ENCODE measurements at regions not wholly inside any gene's neighbourhood (a gene's known extent, or its start where the extent isn't known, plus 50 kb on each side); places are given as distances from the start of the nearest gene placed in this dataset.

DNA sequence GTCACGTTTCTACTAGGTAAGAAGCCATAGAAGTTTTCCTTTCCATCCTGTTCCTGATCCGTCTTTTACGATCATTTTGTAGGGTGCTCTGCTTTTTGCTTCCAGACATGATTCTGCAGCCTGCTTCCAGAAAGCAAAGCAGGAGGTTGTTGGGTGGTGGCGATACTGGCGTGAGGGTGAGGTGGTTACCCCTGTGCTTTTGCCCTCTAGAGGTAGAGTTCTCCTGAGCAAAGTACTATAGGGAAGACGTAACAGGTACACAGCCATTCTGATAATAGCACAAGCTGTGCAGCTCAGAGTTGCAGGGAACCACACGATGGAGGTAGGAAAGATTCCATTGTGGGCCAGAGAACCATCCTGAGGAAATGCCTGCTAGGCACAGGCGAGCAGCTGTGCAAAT is 186.0 kb downstream of the PAH start:
- DNase-seq: no peak
- H3K9me3 ChIP-seq: no peaks in the 10 kb centered on the region
- H3K36me3 ChIP-seq: no peaks in the 10 kb centered on the region
- TF ChIP-seq, protein P1, sequence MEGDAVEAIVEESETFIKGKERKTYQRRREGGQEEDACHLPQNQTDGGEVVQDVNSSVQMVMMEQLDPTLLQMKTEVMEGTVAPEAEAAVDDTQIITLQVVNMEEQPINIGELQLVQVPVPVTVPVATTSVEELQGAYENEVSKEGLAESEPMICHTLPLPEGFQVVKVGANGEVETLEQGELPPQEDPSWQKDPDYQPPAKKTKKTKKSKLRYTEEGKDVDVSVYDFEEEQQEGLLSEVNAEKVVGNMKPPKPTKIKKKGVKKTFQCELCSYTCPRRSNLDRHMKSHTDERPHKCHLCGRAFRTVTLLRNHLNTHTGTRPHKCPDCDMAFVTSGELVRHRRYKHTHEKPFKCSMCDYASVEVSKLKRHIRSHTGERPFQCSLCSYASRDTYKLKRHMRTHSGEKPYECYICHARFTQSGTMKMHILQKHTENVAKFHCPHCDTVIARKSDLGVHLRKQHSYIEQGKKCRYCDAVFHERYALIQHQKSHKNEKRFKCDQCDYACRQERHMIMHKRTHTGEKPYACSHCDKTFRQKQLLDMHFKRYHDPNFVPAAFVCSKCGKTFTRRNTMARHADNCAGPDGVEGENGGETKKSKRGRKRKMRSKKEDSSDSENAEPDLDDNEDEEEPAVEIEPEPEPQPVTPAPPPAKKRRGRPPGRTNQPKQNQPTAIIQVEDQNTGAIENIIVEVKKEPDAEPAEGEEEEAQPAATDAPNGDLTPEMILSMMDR (IDR thresholded peaks at IDR 0.05): no peak
- ATAC-seq: no peak
- H3K4me3 ChIP-seq: no peak overlapping the region
- H3K27ac ChIP-seq: no peak overlapping the region
- intact Hi-C loops (cut with DNase I): no loop called here
- H3K27me3 ChIP-seq (ENCODE audit: low read depth): no peaks in the 10 kb centered on the region
- no peaks in the 10 kb centered on the region for H3K4me1 ChIP-seq

DNA sequence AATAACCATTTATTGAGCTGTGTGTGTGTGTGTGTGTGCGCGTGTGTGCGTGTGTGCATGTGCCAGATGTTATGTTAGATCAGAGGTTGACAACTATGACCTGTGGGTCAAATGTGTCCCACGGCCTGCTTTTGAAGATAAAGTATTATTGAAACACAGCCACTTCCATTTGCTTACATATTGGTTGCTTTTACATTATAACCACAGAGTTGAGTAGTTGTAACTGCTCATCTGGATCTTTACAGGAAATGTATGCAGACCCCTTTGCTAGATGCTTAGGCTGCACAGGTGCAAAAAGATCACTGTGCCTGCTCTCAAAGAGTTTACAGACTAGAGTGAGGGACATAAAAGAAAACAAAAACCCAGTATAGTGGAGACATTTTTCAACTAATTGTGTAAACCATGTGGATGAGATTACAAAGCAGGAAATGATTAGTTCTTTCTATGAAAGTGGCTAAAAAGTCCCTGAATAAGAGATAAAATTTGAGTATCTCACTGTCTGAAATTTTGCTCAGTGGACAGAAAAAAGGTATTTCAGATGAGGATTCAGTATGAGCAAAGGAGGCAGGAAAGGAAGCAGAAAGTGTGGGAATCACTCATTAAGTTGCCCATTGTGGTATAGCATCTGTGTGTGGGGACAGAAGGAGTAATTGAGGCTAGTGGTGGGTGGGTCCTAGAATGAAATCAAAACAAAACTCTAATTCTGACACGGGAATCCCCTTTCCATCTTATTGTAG is 188.4 kb downstream of the PAH start:
- TF ChIP-seq, protein P1 (IDR thresholded peaks at IDR 0.05): no peak
- no peak for ATAC-seq

DNA sequence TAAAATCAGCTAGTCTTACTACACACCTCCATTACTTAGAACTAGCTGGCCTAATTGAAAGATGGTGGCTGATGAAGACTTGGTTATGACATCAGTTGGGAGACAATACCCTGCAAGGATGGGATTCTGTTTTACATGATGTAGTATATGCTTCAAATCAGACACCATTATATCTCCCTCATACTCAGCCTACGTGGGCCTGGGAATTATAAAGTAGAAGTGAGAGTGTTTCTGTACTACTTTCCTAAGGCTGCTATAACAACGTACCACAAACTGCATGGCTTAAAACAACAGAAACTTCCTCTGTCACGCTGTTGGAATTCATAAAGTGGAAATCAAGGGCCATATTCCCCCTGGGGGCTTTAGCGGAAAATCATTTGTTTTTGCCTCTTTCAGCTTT is 190.4 kb downstream of the PAH start:
- H3K9me3 ChIP-seq: no peaks in the 10 kb centered on the region
- no peak overlapping the region for H3K4me3 ChIP-seq
- DNase-seq (no peak), ATAC-seq (no peak)
- H3K27me3 ChIP-seq (ENCODE audit: low read depth): no peaks in the 10 kb centered on the region
- no peaks in the 10 kb centered on the region for H3K4me1 ChIP-seq
- intact Hi-C loops (cut with DNase I): no loop called here
- TF ChIP-seq, protein P1 (IDR thresholded peaks at IDR 0.05): no peak
- H3K36me3 ChIP-seq: no peaks in the 10 kb centered on the region
- H3K27ac ChIP-seq: no peak overlapping the region

More for the DNA sequence above, 188.4 kb downstream of the PAH start:
- intact Hi-C loops (cut with DNase I): no loop called here
- H3K36me3 ChIP-seq: no peaks in the 10 kb centered on the region
- no peak for DNase-seq
- no peaks in the 10 kb centered on the region for H3K9me3 ChIP-seq
- no peaks in the 10 kb centered on the region for H3K4me1 ChIP-seq
- no peaks in the 10 kb centered on the region for H3K27me3 ChIP-seq (ENCODE audit: low read depth)
- no peak overlapping the region for H3K27ac ChIP-seq
- no peak overlapping the region for H3K4me3 ChIP-seq

DNA sequence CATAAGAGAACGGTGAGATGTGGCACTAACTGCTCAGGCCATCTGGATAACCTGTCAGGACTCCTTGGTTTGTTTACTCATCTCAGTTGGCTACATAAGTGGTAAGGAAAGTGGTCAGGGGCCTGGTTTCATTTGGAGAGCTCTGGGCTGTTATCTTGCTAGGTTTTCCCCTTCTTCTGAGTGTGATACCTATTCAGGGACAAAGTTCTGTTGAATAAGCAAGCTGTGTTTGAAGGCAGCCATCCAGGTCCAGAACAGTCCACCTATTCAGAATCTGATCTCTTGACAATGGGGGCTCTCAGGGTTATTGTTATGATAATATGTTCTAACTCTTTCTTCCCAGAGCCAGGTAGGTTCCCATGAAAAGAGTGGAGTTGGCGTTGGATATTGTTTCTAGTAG is 194.9 kb downstream of the PAH start:
- Histone ChIP-seq H3K27ac (no peak overlapping the region), H3K9me3 (no peaks in the 10 kb centered on the region), H3K27me3 (ENCODE audit: low read depth) (no peaks in the 10 kb centered on the region), H3K4me3 (no peak overlapping the region), H3K36me3 (no peaks in the 10 kb centered on the region), H3K4me1 (no peaks in the 10 kb centered on the region)
- no peak for DNase-seq
- intact Hi-C loops (cut with DNase I): no loop called here
- no peak for ATAC-seq
- TF ChIP-seq, protein P1 (IDR thresholded peaks at IDR 0.05): no peak

DNA sequence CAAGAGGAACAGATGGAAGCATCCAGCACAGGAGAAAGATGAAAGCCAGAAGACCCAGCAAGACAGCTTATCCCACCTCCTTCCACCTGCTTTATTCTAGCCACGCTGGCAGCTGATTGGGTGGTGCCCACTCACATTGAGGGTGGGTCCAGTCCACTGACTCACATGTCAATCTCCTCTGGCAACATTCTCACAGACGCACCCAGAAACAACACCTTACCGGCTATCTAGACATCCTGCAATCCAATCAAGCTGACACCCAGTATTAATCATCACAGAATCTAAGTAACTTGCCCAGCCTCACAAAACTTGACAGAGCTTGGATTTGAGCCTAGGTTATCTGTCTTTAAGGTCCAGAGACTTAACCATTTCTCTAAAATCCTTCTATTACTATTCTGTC is 208.9 kb downstream of the PAH start:
- ATAC-seq (no peak), DNase-seq (no peak)
- H3K36me3 ChIP-seq: no peaks in the 10 kb centered on the region
- TF ChIP-seq, protein P1 (IDR thresholded peaks at IDR 0.05): no peak
- H3K4me3 ChIP-seq: no peak overlapping the region
- no peak overlapping the region for H3K27ac ChIP-seq
- H3K27me3 ChIP-seq (ENCODE audit: low read depth): no peaks in the 10 kb centered on the region
- intact Hi-C loops (cut with DNase I): no loop called here
- H3K9me3 ChIP-seq: no peaks in the 10 kb centered on the region
- H3K4me1 ChIP-seq: no peaks in the 10 kb centered on the region

Measured in lower lobe of right lung (tissue), 2 donors.